HepG2 (cell line): ENCODE measurements at regions not wholly inside any gene's neighbourhood (a gene's known extent, or its start where the extent isn't known, plus 50 kb on each side); places are given as distances from the start of the nearest gene placed in this dataset.

Source experiments
- TF ChIP-seq, protein P1 (sequence below): sonication (generic); formaldehyde crosslinking; IDR thresholded peaks from 2 replicates; pipeline ENCODE4 v1.4.0; 2020; ENCODE audit warnings: mild to moderate bottlenecking, low read depth, missing genetic modification reagents
- TF ChIP-seq, protein P2 (sequence below): sonication (generic); formaldehyde crosslinking; IDR thresholded peaks from 2 replicates; pipeline ENCODE4 v1.5.1; 2020; ENCODE audit warnings: mild to moderate bottlenecking, missing genetic modification reagents, borderline replicate concordance

- TF ChIP-seq, protein P1, sequence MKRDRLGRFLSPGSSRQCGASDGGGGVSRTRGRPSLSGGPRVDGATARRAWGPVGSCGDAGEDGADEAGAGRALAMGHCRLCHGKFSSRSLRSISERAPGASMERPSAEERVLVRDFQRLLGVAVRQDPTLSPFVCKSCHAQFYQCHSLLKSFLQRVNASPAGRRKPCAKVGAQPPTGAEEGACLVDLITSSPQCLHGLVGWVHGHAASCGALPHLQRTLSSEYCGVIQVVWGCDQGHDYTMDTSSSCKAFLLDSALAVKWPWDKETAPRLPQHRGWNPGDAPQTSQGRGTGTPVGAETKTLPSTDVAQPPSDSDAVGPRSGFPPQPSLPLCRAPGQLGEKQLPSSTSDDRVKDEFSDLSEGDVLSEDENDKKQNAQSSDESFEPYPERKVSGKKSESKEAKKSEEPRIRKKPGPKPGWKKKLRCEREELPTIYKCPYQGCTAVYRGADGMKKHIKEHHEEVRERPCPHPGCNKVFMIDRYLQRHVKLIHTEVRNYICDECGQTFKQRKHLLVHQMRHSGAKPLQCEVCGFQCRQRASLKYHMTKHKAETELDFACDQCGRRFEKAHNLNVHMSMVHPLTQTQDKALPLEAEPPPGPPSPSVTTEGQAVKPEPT (CRISPR knock-in tag), result no peak
- TF ChIP-seq, protein P2, sequence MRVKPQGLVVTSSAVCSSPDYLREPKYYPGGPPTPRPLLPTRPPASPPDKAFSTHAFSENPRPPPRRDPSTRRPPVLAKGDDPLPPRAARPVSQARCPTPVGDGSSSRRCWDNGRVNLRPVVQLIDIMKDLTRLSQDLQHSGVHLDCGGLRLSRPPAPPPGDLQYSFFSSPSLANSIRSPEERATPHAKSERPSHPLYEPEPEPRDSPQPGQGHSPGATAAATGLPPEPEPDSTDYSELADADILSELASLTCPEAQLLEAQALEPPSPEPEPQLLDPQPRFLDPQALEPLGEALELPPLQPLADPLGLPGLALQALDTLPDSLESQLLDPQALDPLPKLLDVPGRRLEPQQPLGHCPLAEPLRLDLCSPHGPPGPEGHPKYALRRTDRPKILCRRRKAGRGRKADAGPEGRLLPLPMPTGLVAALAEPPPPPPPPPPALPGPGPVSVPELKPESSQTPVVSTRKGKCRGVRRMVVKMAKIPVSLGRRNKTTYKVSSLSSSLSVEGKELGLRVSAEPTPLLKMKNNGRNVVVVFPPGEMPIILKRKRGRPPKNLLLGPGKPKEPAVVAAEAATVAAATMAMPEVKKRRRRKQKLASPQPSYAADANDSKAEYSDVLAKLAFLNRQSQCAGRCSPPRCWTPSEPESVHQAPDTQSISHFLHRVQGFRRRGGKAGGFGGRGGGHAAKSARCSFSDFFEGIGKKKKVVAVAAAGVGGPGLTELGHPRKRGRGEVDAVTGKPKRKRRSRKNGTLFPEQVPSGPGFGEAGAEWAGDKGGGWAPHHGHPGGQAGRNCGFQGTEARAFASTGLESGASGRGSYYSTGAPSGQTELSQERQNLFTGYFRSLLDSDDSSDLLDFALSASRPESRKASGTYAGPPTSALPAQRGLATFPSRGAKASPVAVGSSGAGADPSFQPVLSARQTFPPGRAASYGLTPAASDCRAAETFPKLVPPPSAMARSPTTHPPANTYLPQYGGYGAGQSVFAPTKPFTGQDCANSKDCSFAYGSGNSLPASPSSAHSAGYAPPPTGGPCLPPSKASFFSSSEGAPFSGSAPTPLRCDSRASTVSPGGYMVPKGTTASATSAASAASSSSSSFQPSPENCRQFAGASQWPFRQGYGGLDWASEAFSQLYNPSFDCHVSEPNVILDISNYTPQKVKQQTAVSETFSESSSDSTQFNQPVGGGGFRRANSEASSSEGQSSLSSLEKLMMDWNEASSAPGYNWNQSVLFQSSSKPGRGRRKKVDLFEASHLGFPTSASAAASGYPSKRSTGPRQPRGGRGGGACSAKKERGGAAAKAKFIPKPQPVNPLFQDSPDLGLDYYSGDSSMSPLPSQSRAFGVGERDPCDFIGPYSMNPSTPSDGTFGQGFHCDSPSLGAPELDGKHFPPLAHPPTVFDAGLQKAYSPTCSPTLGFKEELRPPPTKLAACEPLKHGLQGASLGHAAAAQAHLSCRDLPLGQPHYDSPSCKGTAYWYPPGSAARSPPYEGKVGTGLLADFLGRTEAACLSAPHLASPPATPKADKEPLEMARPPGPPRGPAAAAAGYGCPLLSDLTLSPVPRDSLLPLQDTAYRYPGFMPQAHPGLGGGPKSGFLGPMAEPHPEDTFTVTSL (CRISPR knock-in tag), result no peak
These were observed 1109.8 kb downstream of the TMTC2 start for GRCh38 chr12:83796531-83796930.
